Karpas-422 (cell line): ENCODE measurements at regions not wholly inside any gene's neighbourhood (a gene's known extent, or its start where the extent isn't known, plus 50 kb on each side); places are given as distances from the start of the nearest gene placed in this dataset. TPM values are rescaled to one million over a fixed set of nuclear protein-coding genes. Genes with fewer than 3 reads are reported as not detected.

Experiments used
- DNase-seq: peaks from one replicate; pipeline ENCODE4 v3.0.0-alpha.2; 2015
- H2AFZ ChIP-seq: fragments of 200-600 bp; sonication (generic); 2 replicates; pipeline ENCODE4 v1.6.1; 2014; ENCODE audit warnings: antibody characterized with exemption, low read length, mixed read lengths
- H3K27ac ChIP-seq: fragments of 200-600 bp; sonication (generic); 2 replicates; pipeline ENCODE4 v1.5.1; 2014; ENCODE audit warnings: mild to moderate bottlenecking, low read length, moderate library complexity
- H3K27me3 ChIP-seq: fragments of 200-600 bp; sonication (generic); 2 replicates; pipeline ENCODE4 v1.6.1; 2014; ENCODE audit warnings: low read length, mixed read lengths
- H3K36me3 ChIP-seq: fragments of 200-600 bp; sonication (generic); 2 replicates; pipeline ENCODE4 v1.6.1; 2014; ENCODE audit warnings: low read length, mixed read lengths; ENCODE audit not compliant: insufficient read depth
- H3K4me1 ChIP-seq: fragments of 200-600 bp; sonication (generic); 2 replicates; pipeline ENCODE4 v1.6.1; 2014; ENCODE audit warnings: mild to moderate bottlenecking, low read length, mixed read lengths
- H3K4me2 ChIP-seq: fragments of 200-600 bp; sonication (generic); 2 replicates; pipeline ENCODE4 v1.6.1; 2014; ENCODE audit warnings: low read length, low read depth, mild to moderate bottlenecking; ENCODE audit not compliant: poor library complexity, severe bottlenecking
- H3K4me3 ChIP-seq: fragments of 200-600 bp; sonication (generic); 2 replicates; pipeline ENCODE4 v1.5.1; 2014; ENCODE audit warnings: mild to moderate bottlenecking, antibody characterized with exemption, low read length, mixed read lengths
- H3K79me2 ChIP-seq: fragments of 200-600 bp; sonication (generic); 2 replicates; pipeline ENCODE4 v1.6.1; 2014; ENCODE audit warnings: mild to moderate bottlenecking, low read length, mixed read lengths
- H3K9ac ChIP-seq: fragments of 200-600 bp; sonication (generic); 2 replicates; pipeline ENCODE4 v1.6.0; 2014; ENCODE audit warnings: low read length
- H3K9me2 ChIP-seq: fragments of 200-600 bp; sonication (generic), shearing (Covaris generic); replicated peaks from 2 replicates; pipeline ENCODE4 v1.6.0; 2014; ENCODE audit warnings: mild to moderate bottlenecking, low read length, moderate library complexity; ENCODE audit not compliant: insufficient read depth
- H3K9me3 ChIP-seq: fragments of 300-700, 200-600 bp; sonication (generic); 2 replicates; pipeline ENCODE4 v1.6.1; 2014; ENCODE audit warnings: low read length, mixed read lengths
- H4K20me1 ChIP-seq: fragments of 200-600 bp; sonication (generic); 2 replicates; pipeline ENCODE4 v1.6.1; 2014; ENCODE audit warnings: mild to moderate bottlenecking, antibody characterized with exemption, low read length, low read depth; ENCODE audit not compliant: insufficient read depth
- small RNA-seq: library from RNA; depleted of rRNA; stranded (forward); fragments of <200 nt; gene quantifications from one replicate; pipeline ENCODE3, GENCODE V24; 2014

DNA sequence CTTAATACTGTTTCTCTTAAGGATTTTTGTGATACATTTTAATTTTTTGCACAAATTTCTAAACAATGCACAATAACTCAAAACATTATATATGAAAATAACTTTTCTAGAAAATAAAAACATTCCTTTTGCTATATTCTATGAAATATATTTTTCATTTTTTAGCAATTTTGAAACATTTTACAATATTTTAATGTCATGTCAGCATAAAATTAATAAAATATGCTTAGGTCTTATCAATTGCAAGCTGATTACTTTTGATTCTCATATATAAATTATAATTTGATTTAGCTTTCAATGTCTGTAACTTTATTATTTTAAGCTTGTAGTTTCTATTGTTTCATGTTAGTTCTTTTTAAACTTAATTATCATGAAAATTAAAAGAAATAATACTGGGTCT is 898.7 kb downstream of the TMEM182 start:
- no peak for DNase-seq
- Histone ChIP-seq H3K9ac (no peak overlapping the region), H2AFZ (no peak overlapping the region), H3K79me2 (no peaks in the 10 kb centered on the region), H3K4me1 (no peaks in the 10 kb centered on the region), H3K27me3 (no peaks in the 10 kb centered on the region), H3K4me2 (no peak overlapping the region), H3K4me3 (no peak overlapping the region), H3K27ac (no peak overlapping the region), H4K20me1 (no peaks in the 10 kb centered on the region), H3K9me2 (no peaks in the 10 kb centered on the region), H3K36me3 (no peaks in the 10 kb centered on the region), H3K9me3 (0 out of 2 replicates have a peak, but pooled peaks cover 4% of the 10 kb centered on the region)

- H3K9me2 ChIP-seq: no peaks in the 10 kb centered on the region
- DNase-seq: no peak
- no peak overlapping the region for H2AFZ ChIP-seq
- H3K4me1 ChIP-seq: no peaks in the 10 kb centered on the region
- H3K36me3 ChIP-seq: no peaks in the 10 kb centered on the region
- H4K20me1 ChIP-seq: no peaks in the 10 kb centered on the region
- H3K27me3 ChIP-seq: no peaks in the 10 kb centered on the region
- no peak overlapping the region for H3K27ac ChIP-seq
- H3K9me3 ChIP-seq: 0 out of 2 replicates have a peak, but pooled peaks cover 4% of the 10 kb centered on the region
- no peak overlapping the region for H3K4me2 ChIP-seq
- no peaks in the 10 kb centered on the region for H3K79me2 ChIP-seq
- no peak overlapping the region for H3K4me3 ChIP-seq
- H3K9ac ChIP-seq: no peak overlapping the region
Observed at GRCh38 chr2:103660947-103661346, 899.1 kb downstream of the TMEM182 start.

DNA sequence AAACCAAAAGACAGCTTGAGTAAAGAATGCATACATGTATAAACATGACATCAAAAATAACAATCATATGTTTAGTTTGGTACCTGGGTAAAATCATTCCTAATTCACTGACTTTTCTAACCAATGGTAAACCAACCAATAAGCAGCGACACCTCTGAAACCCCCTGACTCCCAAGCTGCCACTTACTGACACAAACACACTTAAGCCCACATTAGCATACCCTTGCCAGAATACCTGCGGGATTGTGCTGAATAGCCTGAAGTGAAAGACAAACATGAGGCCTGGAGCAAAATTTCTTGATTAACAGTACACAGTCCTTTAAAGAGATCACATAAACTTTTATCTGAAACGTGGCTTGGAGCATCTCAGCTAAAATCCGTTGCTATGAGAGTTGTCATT is 902.9 kb downstream of the TMEM182 start:
- no peak for DNase-seq
- Histone ChIP-seq H3K79me2 (no peaks in the 10 kb centered on the region), H3K27me3 (no peaks in the 10 kb centered on the region), H3K4me3 (no peak overlapping the region), H2AFZ (no peak overlapping the region), H3K9ac (no peak overlapping the region), H4K20me1 (no peaks in the 10 kb centered on the region), H3K4me1 (no peaks in the 10 kb centered on the region), H3K9me2 (no peaks in the 10 kb centered on the region), H3K9me3 (no peaks in the 10 kb centered on the region), H3K27ac (no peak overlapping the region), H3K4me2 (no peak overlapping the region), H3K36me3 (no peaks in the 10 kb centered on the region)

DNA sequence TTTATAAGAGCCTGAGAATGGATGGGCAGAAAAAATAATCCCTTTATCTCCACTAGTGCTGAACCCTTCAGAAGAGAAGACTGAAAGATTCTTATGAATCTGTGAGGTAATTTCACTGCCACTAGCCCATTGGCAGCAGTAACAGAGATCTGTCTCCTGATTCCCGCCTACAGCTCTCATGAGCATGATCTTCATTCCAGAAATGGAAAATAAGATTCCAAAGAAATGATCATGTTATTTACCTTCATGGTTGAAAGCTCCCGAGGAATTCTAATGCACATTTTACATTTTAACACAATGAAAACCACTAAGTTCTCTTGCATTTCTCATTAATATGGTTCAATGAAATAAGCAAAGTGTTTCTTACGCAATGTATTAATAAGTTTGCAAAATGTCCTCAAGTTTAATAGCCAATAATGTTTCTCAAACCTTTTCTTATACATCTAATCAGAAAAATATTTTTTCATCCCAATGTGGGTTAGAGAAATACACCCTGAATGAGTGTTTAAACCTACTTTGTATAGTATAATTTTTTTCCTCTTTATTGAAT is 905.6 kb downstream of the TMEM182 start:
- Histone ChIP-seq H3K9me3 (no peaks in the 10 kb centered on the region), H3K36me3 (no peaks in the 10 kb centered on the region), H3K4me1 (no peaks in the 10 kb centered on the region), H3K9me2 (no peaks in the 10 kb centered on the region), H3K27ac (no peak overlapping the region), H3K4me3 (no peak overlapping the region), H3K27me3 (no peaks in the 10 kb centered on the region), H4K20me1 (no peaks in the 10 kb centered on the region), H2AFZ (no peak overlapping the region), H3K79me2 (no peaks in the 10 kb centered on the region), H3K4me2 (no peak overlapping the region), H3K9ac (no peak overlapping the region)
- no peak for DNase-seq

- Histone ChIP-seq H3K4me2 (no peak overlapping the region), H3K36me3 (no peaks in the 10 kb centered on the region), H3K4me3 (no peak overlapping the region), H3K27ac (no peak overlapping the region), H3K27me3 (no peaks in the 10 kb centered on the region), H3K9me2 (no peaks in the 10 kb centered on the region), H3K9ac (no peak overlapping the region), H3K4me1 (no peaks in the 10 kb centered on the region), H2AFZ (no peak overlapping the region), H4K20me1 (no peaks in the 10 kb centered on the region), H3K9me3 (peaks cover 5% of the 10 kb centered on the region; the same call in 1 of the 2 replicates), H3K79me2 (no peaks in the 10 kb centered on the region)
- DNase-seq: no peak
Observed at GRCh38 chr2:103669531-103669930, 907.7 kb downstream of the TMEM182 start.

Small RNA genes in the stretch of these regions (small RNA-seq; reads per million reads assigned to genes)
- gene AC010881.1 (not detected), gene AC018880.2 (not detected)
